ENCODE measurements at regions not wholly inside any gene's neighbourhood (a gene's known extent, or its start where the extent isn't known, plus 50 kb on each side); places are given as distances from the start of the nearest gene placed in this dataset.

- no peak overlapping the region for H3K27ac ChIP-seq
- no peak overlapping the region for H3K4me3 ChIP-seq
- no peaks in the 10 kb centered on the region for H3K79me2 ChIP-seq (ENCODE audit: insufficient read depth)
- H3F3A ChIP-seq (ENCODE audit: insufficient read depth), result no peaks in the 10 kb centered on the region
- no peaks in the 10 kb centered on the region for H4K20me1 ChIP-seq (ENCODE audit: insufficient read depth)
- in situ Hi-C loops (cut with MboI), result no loop called here
- DNase-seq, result peak; percentile 10
- no peaks in the 10 kb centered on the region for H3K9me3 ChIP-seq (ENCODE audit: low read depth)
- H3K9ac ChIP-seq, result no peak overlapping the region
- no peaks in the 10 kb centered on the region for H3K4me1 ChIP-seq (ENCODE audit: insufficient read depth)
- 3 to 11% methylated on average over 2 of the region's 2 CpGs for WGBS, 2 experiments (ENCODE audit: low coverage in 1 of 2, low lambda C conversion rate in 2 of 2, missing lambda C conversion rate in 2 of 2)
- H2AFZ ChIP-seq, result no peak overlapping the region
- TF ChIP-seq EZH2 (IDR thresholded peaks at IDR 0.05; ENCODE audit: insufficient read depth, poor library complexity, severe bottlenecking), result no peak
- no peak for TF ChIP-seq EZH2phosphoT487 (IDR thresholded peaks at IDR 0.05; ENCODE audit: insufficient read depth, low read depth)
- no peak overlapping the region for H3K4me2 ChIP-seq (ENCODE audit: unreplicated experiment)
- H3K9me2 ChIP-seq (ENCODE audit: insufficient read depth), result no peaks in the 10 kb centered on the region
- no peaks in the 10 kb centered on the region for H3K36me3 ChIP-seq (ENCODE audit: low read depth)
- no peaks in the 10 kb centered on the region for H3K27me3 ChIP-seq (replicated peaks; ENCODE audit: insufficient read depth)
These were observed 109.2 kb upstream of the NUDT7 start for GRCh38 chr16:77613095-77613494.

DNA sequence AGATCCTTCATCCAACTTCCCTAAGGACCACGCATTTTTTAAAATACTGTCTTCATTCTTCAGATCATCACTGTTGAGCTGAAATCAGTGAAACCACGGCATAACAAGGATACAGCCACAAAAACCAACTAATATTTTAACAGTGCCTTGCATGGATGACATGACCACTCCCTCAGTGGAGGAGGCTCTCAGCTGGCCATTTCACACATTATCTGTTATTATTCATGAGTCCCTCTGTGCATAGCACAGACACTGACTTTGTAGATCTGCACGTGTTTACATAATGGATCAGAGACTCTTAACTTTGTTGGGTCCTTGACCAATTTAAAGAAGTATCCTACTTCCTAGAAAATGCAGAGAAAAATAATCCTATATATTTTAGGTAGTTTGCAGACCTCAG is 104.8 kb upstream of the NUDT7 start:
- in situ Hi-C loops (cut with MboI), result no loop called here
- Histone ChIP-seq H3K79me2 (ENCODE audit: insufficient read depth) (no peaks in the 10 kb centered on the region), H3K4me1 (ENCODE audit: insufficient read depth) (no peaks in the 10 kb centered on the region), H3K4me3 (no peak overlapping the region), H3K4me2 (ENCODE audit: unreplicated experiment) (no peak overlapping the region), H3K27ac (no peak overlapping the region), H2AFZ (no peak overlapping the region), H3K9me3 (ENCODE audit: low read depth) (no peaks in the 10 kb centered on the region), H3K36me3 (ENCODE audit: low read depth) (no peaks in the 10 kb centered on the region), H3K9ac (no peak overlapping the region), H4K20me1 (ENCODE audit: insufficient read depth) (no peaks in the 10 kb centered on the region), H3F3A (ENCODE audit: insufficient read depth) (no peaks in the 10 kb centered on the region), H3K9me2 (ENCODE audit: insufficient read depth) (no peaks in the 10 kb centered on the region), H3K27me3 (replicated peaks; ENCODE audit: insufficient read depth) (no peaks in the 10 kb centered on the region; the same call in 1 of the 2 replicates)
- WGBS, 2 experiments (ENCODE audit: low coverage in 1 of 2, low lambda C conversion rate in 2 of 2, missing lambda C conversion rate in 2 of 2), result 49 to 55% methylated on average over 3 of the region's 3 CpGs
- no peak for TF ChIP-seq EZH2phosphoT487 (IDR thresholded peaks at IDR 0.05; ENCODE audit: insufficient read depth, low read depth)
- no peak for TF ChIP-seq EZH2 (IDR thresholded peaks at IDR 0.05; ENCODE audit: insufficient read depth, poor library complexity, severe bottlenecking)
- no peak for DNase-seq

- Histone ChIP-seq H3K27me3 (replicated peaks; ENCODE audit: insufficient read depth) (no peaks in the 10 kb centered on the region; the same call in 1 of the 2 replicates), H3K9me2 (ENCODE audit: insufficient read depth) (no peaks in the 10 kb centered on the region), H3K4me2 (ENCODE audit: unreplicated experiment) (no peak overlapping the region), H3K4me3 (no peak overlapping the region), H3K79me2 (ENCODE audit: insufficient read depth) (no peaks in the 10 kb centered on the region), H3K36me3 (ENCODE audit: low read depth) (no peaks in the 10 kb centered on the region), H4K20me1 (ENCODE audit: insufficient read depth) (no peaks in the 10 kb centered on the region), H3F3A (ENCODE audit: insufficient read depth) (no peaks in the 10 kb centered on the region), H3K9me3 (ENCODE audit: low read depth) (no peaks in the 10 kb centered on the region), H3K27ac (no peak overlapping the region), H2AFZ (no peak overlapping the region), H3K4me1 (ENCODE audit: insufficient read depth) (no peaks in the 10 kb centered on the region), H3K9ac (no peak overlapping the region)
- TF ChIP-seq EZH2phosphoT487 (IDR thresholded peaks at IDR 0.05; ENCODE audit: insufficient read depth, low read depth), result no peak
- TF ChIP-seq EZH2 (IDR thresholded peaks at IDR 0.05; ENCODE audit: insufficient read depth, poor library complexity, severe bottlenecking), result no peak
- in situ Hi-C loops (cut with MboI), result no loop called here
- DNase-seq, result no peak
- 59 to 70% methylated on average over 5 of the region's 5 CpGs for WGBS, 2 experiments (ENCODE audit: low coverage in 1 of 2, low lambda C conversion rate in 2 of 2, missing lambda C conversion rate in 2 of 2)
These were observed 104.3 kb upstream of the NUDT7 start for GRCh38 chr16:77617996-77618395.

DNA sequence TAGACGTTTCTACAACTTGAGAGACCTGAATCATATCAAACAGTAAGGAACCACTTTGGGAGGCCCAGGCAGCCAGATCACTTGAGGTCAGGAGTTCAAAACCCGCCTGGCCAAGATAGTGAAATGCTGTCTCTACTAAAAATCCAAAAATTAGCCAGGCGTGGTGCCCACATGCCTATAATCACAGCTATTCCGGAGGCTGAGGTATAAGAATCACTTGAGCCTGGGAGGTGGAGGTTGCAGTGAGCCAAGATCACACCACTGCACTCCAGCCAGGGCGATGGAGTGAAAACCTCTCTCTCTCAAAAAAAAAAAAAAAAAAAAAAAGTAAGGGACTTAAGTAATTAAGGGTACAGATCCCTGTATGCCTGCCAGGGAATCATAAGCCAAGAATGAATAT is 103.4 kb upstream of the NUDT7 start:
- Histone ChIP-seq H3K36me3 (ENCODE audit: low read depth) (no peaks in the 10 kb centered on the region), H3F3A (ENCODE audit: insufficient read depth) (no peaks in the 10 kb centered on the region), H4K20me1 (ENCODE audit: insufficient read depth) (no peaks in the 10 kb centered on the region), H3K9ac (no peak overlapping the region), H3K4me2 (ENCODE audit: unreplicated experiment) (no peak overlapping the region), H3K4me3 (no peak overlapping the region), H2AFZ (no peak overlapping the region), H3K4me1 (ENCODE audit: insufficient read depth) (no peaks in the 10 kb centered on the region), H3K9me3 (ENCODE audit: low read depth) (no peaks in the 10 kb centered on the region), H3K9me2 (ENCODE audit: insufficient read depth) (no peaks in the 10 kb centered on the region), H3K79me2 (ENCODE audit: insufficient read depth) (no peaks in the 10 kb centered on the region), H3K27ac (no peak overlapping the region), H3K27me3 (replicated peaks; ENCODE audit: insufficient read depth) (no peaks in the 10 kb centered on the region; the same call in 1 of the 2 replicates)
- in situ Hi-C loops (cut with MboI), result no loop called here
- no peak for DNase-seq
- TF ChIP-seq EZH2phosphoT487 (IDR thresholded peaks at IDR 0.05; ENCODE audit: insufficient read depth, low read depth) (no peak), EZH2 (IDR thresholded peaks at IDR 0.05; ENCODE audit: insufficient read depth, poor library complexity, severe bottlenecking) (no peak)
- WGBS, 2 experiments (ENCODE audit: low coverage in 1 of 2, low lambda C conversion rate in 2 of 2, missing lambda C conversion rate in 2 of 2), result 28 to 31% methylated on average over 5 of the region's 5 CpGs

DNA sequence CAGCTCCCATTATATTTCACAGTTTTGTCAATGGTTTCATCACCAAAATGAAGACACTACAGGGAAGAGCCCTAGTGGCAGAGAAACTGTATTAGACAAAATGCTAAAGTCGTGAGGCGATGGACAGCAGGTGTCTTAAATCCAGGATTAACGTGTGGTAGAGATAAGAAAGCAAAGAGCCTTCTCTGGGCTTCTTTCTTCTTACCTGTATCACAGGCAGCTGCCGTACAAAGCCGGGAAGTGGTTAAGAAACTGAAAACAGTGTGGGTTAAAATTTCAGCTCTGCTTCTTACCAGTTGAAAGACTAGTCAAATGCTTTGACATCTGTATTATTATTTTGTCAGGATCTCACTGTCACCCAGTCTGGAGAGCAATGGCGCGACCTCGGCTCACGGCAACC is 98.2 kb upstream of the NUDT7 start:
- no peak for DNase-seq
- WGBS, 2 experiments (ENCODE audit: low coverage in 1 of 2, low lambda C conversion rate in 2 of 2, missing lambda C conversion rate in 2 of 2), result 75 to 76% methylated on average over 9 of the region's 9 CpGs
- Histone ChIP-seq H3K4me1 (ENCODE audit: insufficient read depth) (no peaks in the 10 kb centered on the region), H3K36me3 (ENCODE audit: low read depth) (no peaks in the 10 kb centered on the region), H2AFZ (no peak overlapping the region), H3K27ac (no peak overlapping the region), H3K79me2 (ENCODE audit: insufficient read depth) (no peaks in the 10 kb centered on the region), H3K4me2 (ENCODE audit: unreplicated experiment) (no peak overlapping the region), H3K9me3 (ENCODE audit: low read depth) (no peaks in the 10 kb centered on the region), H3F3A (ENCODE audit: insufficient read depth) (no peaks in the 10 kb centered on the region), H3K4me3 (no peak overlapping the region), H3K9ac (no peak overlapping the region), H4K20me1 (ENCODE audit: insufficient read depth) (no peaks in the 10 kb centered on the region), H3K9me2 (ENCODE audit: insufficient read depth) (no peaks in the 10 kb centered on the region), H3K27me3 (replicated peaks; ENCODE audit: insufficient read depth) (no peaks in the 10 kb centered on the region; the same call in 1 of the 2 replicates)
- TF ChIP-seq EZH2phosphoT487 (IDR thresholded peaks at IDR 0.05; ENCODE audit: insufficient read depth, low read depth), result no peak
- TF ChIP-seq EZH2 (IDR thresholded peaks at IDR 0.05; ENCODE audit: insufficient read depth, poor library complexity, severe bottlenecking), result no peak
- in situ Hi-C loops (cut with MboI), result no loop called here

Data from GM23248 (cell line).